ENCODE measurements at regions not wholly inside any gene's neighbourhood (a gene's known extent, or its start where the extent isn't known, plus 50 kb on each side); places are given as distances from the start of the nearest gene placed in this dataset.

- no peak overlapping the region for H4K91ac ChIP-seq (ENCODE audit: insufficient read depth, low read depth, low read length)
- BruUV-seq (replicated peaks), result no TSS peak
- no peak overlapping the region for H2AK5ac ChIP-seq (ENCODE audit: low read depth, low read length)
- in situ Hi-C loops (cut with MboI; ENCODE audit: low sequenced_read_pairs), result no loop called here
- no CpG with 5 or more reads among the region's 1 CpG for WGBS, 2 experiments (ENCODE audit: extremely low coverage in 2 of 2, insufficient read length in 1 of 2)
- ChIA-PET POLR2A (ENCODE audit: unreplicated experiment) (no interaction called here), CTCF (interaction anchor here (0.6 to 1.0 kb wide), 3 partner anchors 9 to 28 kb away, joined by 3 to 5 read pairs (median 3); no protein-coding TSS in a partner anchor)
- H3K4me1 ChIP-seq (ENCODE audit: control insufficient read depth, insufficient read depth, low read length), result no peaks in the 10 kb centered on the region
- no peak overlapping the region for H3K56ac ChIP-seq (ENCODE audit: extremely low read depth, insufficient read depth, low read length)
- no peak overlapping the region for H3K27ac ChIP-seq (ENCODE audit: insufficient read depth, low read length)
- H2BK20ac ChIP-seq (ENCODE audit: low read depth, low read length), result no peak overlapping the region
- H3K36me3 ChIP-seq (ENCODE audit: control insufficient read depth, insufficient read depth, low read length), result no peaks in the 10 kb centered on the region
- H3K14ac ChIP-seq (replicated peaks; ENCODE audit: low read depth, low read length), result no peak overlapping the region
- dilution Hi-C loops (cut with HindIII; ENCODE audit: low sequenced_read_pairs, unreplicated experiment), result no loop called here
- H2AFZ ChIP-seq (replicated peaks; ENCODE audit: low read length, poor library complexity), result no peak overlapping the region
- H2BK120ac ChIP-seq (ENCODE audit: low read depth, low read length), result no peak overlapping the region
- TF ChIP-seq BHLHE40 (IDR thresholded peaks at IDR 0.05; ENCODE audit: low read depth, low read length), result no peak
- TF ChIP-seq MAZ (IDR thresholded peaks at IDR 0.05; ENCODE audit: borderline replicate concordance, low read depth, low read length), result no peak
- TF ChIP-seq POLR2A (IDR thresholded peaks at IDR 0.05; ENCODE audit: low read depth, low read length), result no peak
- TF ChIP-seq MAFK (IDR thresholded peaks at IDR 0.05; ENCODE audit: low read depth, low read length), result no peak
- TF ChIP-seq CHD1 (IDR thresholded peaks at IDR 0.05; ENCODE audit: low read depth, low read length), result no peak
- no peak for TF ChIP-seq MXI1 (IDR thresholded peaks at IDR 0.05; ENCODE audit: borderline replicate concordance, low read depth, low read length)
- TF ChIP-seq ELK1 (IDR thresholded peaks at IDR 0.05; ENCODE audit: borderline replicate concordance, low read depth, low read length), result no peak
- no peak for TF ChIP-seq RFX5 (IDR thresholded peaks at IDR 0.05; ENCODE audit: low read depth, low read length)
- TF ChIP-seq FOS (IDR thresholded peaks at IDR 0.05; ENCODE audit: low read depth, low read length), result no peak
- no peak for TF ChIP-seq CEBPB (IDR thresholded peaks at IDR 0.05; ENCODE audit: low read depth, low read length)
- no peak for TF ChIP-seq USF2 (IDR thresholded peaks at IDR 0.05; ENCODE audit: low read depth, low read length)
- TF ChIP-seq SMC3 (IDR thresholded peaks at IDR 0.05; ENCODE audit: low read depth, low read length), result no peak
- TF ChIP-seq RCOR1 (IDR thresholded peaks at IDR 0.05; ENCODE audit: insufficient replicate concordance, low read length), result no peak
- TF ChIP-seq NFE2L2 (IDR thresholded peaks at IDR 0.05; ENCODE audit: low read depth, low read length), result no peak
- no peak for TF ChIP-seq CTCF (conservative IDR thresholded peaks at IDR 0.05; ENCODE audit: low read depth, low read length)
- TF ChIP-seq RAD21 (IDR thresholded peaks at IDR 0.05; ENCODE audit: low read length), result no peak
- H3K27me3 ChIP-seq (ENCODE audit: control insufficient read depth, insufficient read depth, low read length), result no peaks in the 10 kb centered on the region
- H3K18ac ChIP-seq (ENCODE audit: low read depth, low read length), result no peak overlapping the region
- H2BK5ac ChIP-seq (ENCODE audit: low read depth, low read length, poor library complexity, severe bottlenecking), result no peak overlapping the region
- H3K9ac ChIP-seq (ENCODE audit: low read depth, low read length), result no peak overlapping the region
- H3K9me1 ChIP-seq (ENCODE audit: insufficient read depth, low read length), result no peaks in the 10 kb centered on the region
- H2AK9ac ChIP-seq (replicated peaks; ENCODE audit: low read depth, low read length, poor library complexity), result no peak overlapping the region
- ATAC-seq (ENCODE audit: low read depth) (no peak), DNase-seq (no peak)
- no peak overlapping the region for H4K8ac ChIP-seq (ENCODE audit: low read depth in 2 of 2, low read length in 2 of 2)
- H4K20me1 ChIP-seq (ENCODE audit: insufficient read depth, low read length), result no peaks in the 10 kb centered on the region
- no peaks in the 10 kb centered on the region for H3K79me1 ChIP-seq (ENCODE audit: low read depth in 1 of 2, low read length in 2 of 2)
- H3K23ac ChIP-seq (ENCODE audit: low read depth, low read length), result no peak overlapping the region
- H4K5ac ChIP-seq (ENCODE audit: low read depth, low read length), result no peak overlapping the region
- no peak overlapping the region for H2BK15ac ChIP-seq (ENCODE audit: low read depth, low read length)
- no peaks in the 10 kb centered on the region for H3K9me3 ChIP-seq (ENCODE audit: control insufficient read depth, insufficient read depth, low read length)
- H3K4ac ChIP-seq (ENCODE audit: low read depth, low read length), result no peak overlapping the region
- H3K4me2 ChIP-seq (ENCODE audit: low read depth, low read length), result no peak overlapping the region
- H3K4me3 ChIP-seq (ENCODE audit: insufficient read depth, low read depth, low read length), result no peak overlapping the region
- intact Hi-C loops (cut with micrococcal nuclease), result no loop called here
These were observed 439.5 kb downstream of the EFNA5 start for GRCh38 chr5:107231191-107231590.

Data from IMR-90 (cell line).